Right kidney (tissue), 1 donor: ENCODE measurements at regions not wholly inside any gene's neighbourhood (a gene's known extent, or its start where the extent isn't known, plus 50 kb on each side); places are given as distances from the start of the nearest gene placed in this dataset.

Experiments used
- DNase-seq: peaks from one replicate; pipeline ENCODE4 v3.0.0-alpha.2; 2016

- no peak for DNase-seq
Measured at GRCh38 chr1:181430015-181430885, 53.1 kb upstream of the CACNA1E start.
